Uterus (tissue), 3 donors: ENCODE measurements at regions not wholly inside any gene's neighbourhood (a gene's known extent, or its start where the extent isn't known, plus 50 kb on each side); places are given as distances from the start of the nearest gene placed in this dataset.

Experiments used
- DNase-seq, 2 donors: peaks; one replicate each; pipeline ENCODE4 v3.0.0-alpha.2; 2019 to 2020
- H3K27ac ChIP-seq, 2 donors: fragments of 200-600 bp; sonication (generic); 1 replicate in 1 of 2; 2 replicates in 1 of 2; pipeline ENCODE4 v1.5.1; 2016 to 2018
- H3K27me3 ChIP-seq, 2 donors: fragments of 200-600 bp; sonication (generic); one replicate each; pipeline ENCODE4 v1.5.1; 2018 to 2019; ENCODE audit warnings: control low read depth in 1 of 2
- H3K36me3 ChIP-seq, 2 donors: fragments of 200-600 bp; sonication (generic); one replicate each; pipeline ENCODE4 v1.5.1; 2019; ENCODE audit warnings: control low read depth in 1 of 2
- H3K4me1 ChIP-seq, 2 donors: fragments of 200-600 bp; sonication (generic); one replicate each; pipeline ENCODE4 v1.5.1; 2018 to 2019; ENCODE audit warnings: control low read depth in 1 of 2
- H3K4me3 ChIP-seq, 2 donors: fragments of 200-600 bp; sonication (generic); 1 replicate in 1 of 2; 2 replicates in 1 of 2; pipeline ENCODE4 v1.5.1; 2018 to 2019; ENCODE audit warnings: mild to moderate bottlenecking in 1 of 2
- H3K9me3 ChIP-seq, 2 donors: fragments of 200-600 bp; sonication (generic); one replicate each; pipeline ENCODE4 v1.5.1; 2019; ENCODE audit warnings: control low read depth in 1 of 2
- POLR2A ChIP-seq, 2 donors: fragments of 450-650 bp; IDR thresholded peaks; one replicate each; pipeline ENCODE4 v1.6.1; 2016; ENCODE audit warnings: antibody characterized with exemption in 2 of 2, mild to moderate bottlenecking in 1 of 2, moderate library complexity in 1 of 2
- intact Hi-C: fragments of 100-400 bp; cut with DNase I; formaldehyde crosslinking; loops from one replicate; pipeline ENCODE4 v1.15.1; 2023; ENCODE audit warnings: low total_unique reads
- TF ChIP-seq, protein P1 (sequence below), 4 experiments: fragments of 200-600 bp in 2 of 4; fragments of 450-650 bp in 2 of 4; sonication (generic) in 2 of 4; IDR thresholded peaks; one replicate each; pipeline ENCODE4 v1.5.1; 2016 to 2019; ENCODE audit warnings: antibody characterized with exemption in 4 of 4, mild to moderate bottlenecking in 2 of 4, moderate library complexity in 1 of 4
- donor health status: DM: yes; HTN: yes; CAD: no.

DNA sequence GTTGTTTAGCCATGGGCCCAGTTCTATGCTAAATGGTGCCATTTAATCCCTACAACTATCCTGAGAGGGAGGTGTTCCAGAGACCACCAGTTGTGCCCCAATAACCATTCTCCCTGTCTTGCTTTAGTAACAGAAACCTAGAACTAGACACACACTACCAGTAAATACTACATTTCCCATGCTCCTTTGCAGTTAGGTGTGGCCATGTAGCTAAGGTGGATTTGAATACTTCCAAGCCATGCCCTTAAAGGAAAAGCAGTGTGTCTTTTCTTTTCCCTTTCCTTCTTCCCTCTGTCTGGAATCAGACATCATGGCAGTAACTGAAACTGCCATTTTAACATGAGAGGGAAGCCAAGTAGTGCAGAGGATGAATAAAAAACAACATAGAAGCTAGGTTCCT lies 90.9 kb upstream of the TMEM33 start:
- H3K36me3 ChIP-seq, result no peaks in the 10 kb centered on the region
- no peak for DNase-seq
- H3K4me1 ChIP-seq, result no peaks in the 10 kb centered on the region
- TF ChIP-seq POLR2A (IDR thresholded peaks at IDR 0.05), result no peak
- TF ChIP-seq, protein P1, sequence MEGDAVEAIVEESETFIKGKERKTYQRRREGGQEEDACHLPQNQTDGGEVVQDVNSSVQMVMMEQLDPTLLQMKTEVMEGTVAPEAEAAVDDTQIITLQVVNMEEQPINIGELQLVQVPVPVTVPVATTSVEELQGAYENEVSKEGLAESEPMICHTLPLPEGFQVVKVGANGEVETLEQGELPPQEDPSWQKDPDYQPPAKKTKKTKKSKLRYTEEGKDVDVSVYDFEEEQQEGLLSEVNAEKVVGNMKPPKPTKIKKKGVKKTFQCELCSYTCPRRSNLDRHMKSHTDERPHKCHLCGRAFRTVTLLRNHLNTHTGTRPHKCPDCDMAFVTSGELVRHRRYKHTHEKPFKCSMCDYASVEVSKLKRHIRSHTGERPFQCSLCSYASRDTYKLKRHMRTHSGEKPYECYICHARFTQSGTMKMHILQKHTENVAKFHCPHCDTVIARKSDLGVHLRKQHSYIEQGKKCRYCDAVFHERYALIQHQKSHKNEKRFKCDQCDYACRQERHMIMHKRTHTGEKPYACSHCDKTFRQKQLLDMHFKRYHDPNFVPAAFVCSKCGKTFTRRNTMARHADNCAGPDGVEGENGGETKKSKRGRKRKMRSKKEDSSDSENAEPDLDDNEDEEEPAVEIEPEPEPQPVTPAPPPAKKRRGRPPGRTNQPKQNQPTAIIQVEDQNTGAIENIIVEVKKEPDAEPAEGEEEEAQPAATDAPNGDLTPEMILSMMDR (IDR thresholded peaks at IDR 0.05), result no peak
- no peak overlapping the region for H3K27ac ChIP-seq
- intact Hi-C loops, result no loop called here
- no peaks in the 10 kb centered on the region for H3K9me3 ChIP-seq
- H3K27me3 ChIP-seq, result no peaks in the 10 kb centered on the region
- no peak overlapping the region for H3K4me3 ChIP-seq

DNA sequence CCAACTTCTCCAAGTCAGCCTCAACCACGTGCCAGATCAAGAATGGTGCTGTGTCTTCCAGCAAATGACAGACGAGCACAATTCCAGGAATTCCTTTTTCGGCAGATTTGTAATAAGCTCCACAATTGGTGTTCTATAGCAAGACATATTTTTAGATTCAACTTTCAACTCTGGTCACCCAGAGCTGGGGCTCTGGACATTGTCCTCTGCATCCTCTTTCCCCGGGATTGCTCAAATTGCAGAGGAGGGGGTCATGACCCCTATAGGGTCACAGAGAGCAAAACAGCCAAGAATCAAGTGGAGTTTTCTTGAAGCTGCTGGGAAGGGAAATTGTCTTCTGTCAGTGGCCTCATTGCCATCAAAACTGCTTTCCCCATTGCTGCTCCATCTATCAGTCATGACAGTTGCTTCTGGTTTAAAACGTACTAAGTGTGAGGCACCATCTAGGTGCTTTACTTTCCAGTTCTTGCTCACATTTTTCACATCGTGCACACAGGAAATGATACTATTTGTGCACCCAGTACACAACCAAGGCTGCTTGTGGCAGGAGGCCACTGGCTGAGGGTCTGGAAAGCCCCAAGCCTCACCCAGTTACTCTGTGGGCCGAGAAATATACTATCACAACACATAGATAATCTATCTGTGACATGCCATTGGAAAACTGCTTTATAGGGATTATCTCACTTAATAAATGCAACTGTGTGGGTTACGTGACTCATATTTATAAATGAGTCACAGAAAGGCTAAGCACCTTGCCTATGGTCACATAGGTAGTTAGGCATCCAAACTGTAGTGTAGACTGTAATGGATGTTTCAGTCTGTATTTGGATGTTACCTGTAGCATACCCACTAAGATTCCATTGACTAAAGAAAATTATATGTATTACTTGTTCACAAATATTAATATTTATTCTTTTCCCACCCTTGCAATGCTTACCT lies 91.7 kb upstream of the PHOX2B start:
- Histone ChIP-seq H3K4me3 (no peak overlapping the region), H3K36me3 (no peaks in the 10 kb centered on the region), H3K27me3 (no peaks in the 10 kb centered on the region), H3K4me1 (no peaks in the 10 kb centered on the region), H3K27ac (no peak overlapping the region), H3K9me3 (no peaks in the 10 kb centered on the region)
- DNase-seq, result no peak
- TF ChIP-seq, protein P1 (IDR thresholded peaks at IDR 0.05), result no peak
- TF ChIP-seq POLR2A (IDR thresholded peaks at IDR 0.05), result no peak
- intact Hi-C loops, result no loop called here

DNA sequence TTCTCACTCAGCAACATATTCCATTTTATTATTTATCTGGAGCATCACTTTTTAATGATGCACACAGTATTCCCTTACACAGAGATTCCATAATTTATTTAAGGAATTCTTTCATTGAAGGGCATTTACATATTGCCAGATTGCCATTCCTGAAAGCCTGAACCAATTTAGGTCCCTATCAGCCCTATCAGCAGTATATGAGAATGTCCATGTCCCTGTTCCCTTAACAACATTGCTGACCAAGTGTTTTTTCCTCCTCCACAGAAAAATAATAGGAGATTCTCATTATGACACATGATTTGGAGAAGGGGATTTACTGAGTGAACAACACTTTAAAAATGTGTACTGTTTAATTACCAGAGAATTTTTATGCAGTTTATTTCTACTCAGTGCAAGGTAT lies 90.1 kb upstream of the PHOX2B start:
- intact Hi-C loops, result no loop called here
- Histone ChIP-seq H3K4me3 (no peak overlapping the region), H3K36me3 (no peaks in the 10 kb centered on the region), H3K9me3 (no peaks in the 10 kb centered on the region), H3K27me3 (no peaks in the 10 kb centered on the region), H3K4me1 (no peaks in the 10 kb centered on the region), H3K27ac (no peak overlapping the region)
- DNase-seq, result no peak
- no peak for TF ChIP-seq POLR2A (IDR thresholded peaks at IDR 0.05)
- TF ChIP-seq, protein P1 (IDR thresholded peaks at IDR 0.05), result no peak

DNA sequence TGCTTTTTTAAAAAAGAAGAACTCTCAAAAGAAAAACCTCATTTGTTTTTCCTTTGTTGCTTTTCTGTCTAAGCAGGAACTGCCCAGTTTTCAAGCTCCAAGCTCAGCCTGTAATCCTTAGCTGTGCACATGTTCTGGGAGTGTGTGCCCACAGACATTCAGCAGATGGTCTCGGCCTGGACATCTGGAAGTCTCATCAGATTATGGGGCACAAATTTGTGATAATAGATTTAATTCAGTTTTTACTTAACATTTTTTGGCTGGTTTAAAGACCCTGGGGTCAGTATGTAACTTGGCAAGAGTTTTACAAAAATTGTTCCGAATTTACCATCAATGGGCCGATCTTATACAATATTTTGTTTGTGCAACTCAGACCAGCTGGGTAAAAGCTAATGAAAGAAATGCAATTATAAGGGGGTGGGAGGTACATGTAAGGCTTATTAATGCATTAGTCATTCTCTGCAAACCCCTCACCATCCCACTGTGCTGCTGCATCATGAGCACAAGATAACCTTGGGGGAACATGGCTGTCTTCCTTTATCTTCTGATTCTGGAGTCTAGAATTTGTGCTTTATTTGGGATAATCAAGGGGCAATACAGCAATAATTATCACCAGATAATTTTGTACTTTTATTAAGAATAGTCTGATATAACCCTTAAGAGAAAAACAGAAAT lies 86.9 kb upstream of the PHOX2B start:
- no peak overlapping the region for H3K4me3 ChIP-seq
- no peak for DNase-seq
- TF ChIP-seq POLR2A (IDR thresholded peaks at IDR 0.05), result no peak
- TF ChIP-seq, protein P1 (IDR thresholded peaks at IDR 0.05), result no peak
- H3K27ac ChIP-seq, result no peak overlapping the region
- H3K9me3 ChIP-seq, result no peaks in the 10 kb centered on the region
- H3K27me3 ChIP-seq, result no peaks in the 10 kb centered on the region
- H3K36me3 ChIP-seq, result no peaks in the 10 kb centered on the region
- H3K4me1 ChIP-seq, result no peaks in the 10 kb centered on the region
- intact Hi-C loops, result no loop called here

DNA sequence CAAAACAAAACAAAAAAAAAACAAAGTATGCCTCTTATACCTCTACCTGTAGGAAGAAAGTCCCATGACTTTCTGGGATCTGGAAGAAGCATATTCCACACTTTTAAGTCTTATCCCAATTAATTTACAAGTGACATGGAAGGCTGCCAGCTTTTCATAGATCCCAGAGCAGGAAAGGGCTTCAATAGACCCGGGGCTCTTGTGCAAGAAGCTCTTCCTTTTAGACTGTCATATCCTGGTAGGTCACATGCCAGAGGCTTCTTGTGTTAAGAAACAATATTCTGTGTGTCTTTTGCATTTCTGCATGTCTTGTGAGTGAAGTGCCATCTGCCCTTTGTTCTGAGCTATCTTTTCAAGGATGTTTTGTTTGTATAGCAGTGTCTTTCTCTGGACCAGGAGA lies 84.4 kb upstream of the PHOX2B start:
- Histone ChIP-seq H3K4me3 (no peak overlapping the region), H3K4me1 (no peaks in the 10 kb centered on the region), H3K27me3 (no peaks in the 10 kb centered on the region), H3K27ac (no peak overlapping the region), H3K36me3 (no peaks in the 10 kb centered on the region), H3K9me3 (no peaks in the 10 kb centered on the region)
- DNase-seq, result no peak
- intact Hi-C loops, result no loop called here
- no peak for TF ChIP-seq POLR2A (IDR thresholded peaks at IDR 0.05)
